ENCODE measurements at regions not wholly inside any gene's neighbourhood (a gene's known extent, or its start where the extent isn't known, plus 50 kb on each side); places are given as distances from the start of the nearest gene placed in this dataset.
"Not testable (repeated sequence)": the region's sequence is repeated elsewhere in the genome, so short reads cannot be mapped to it uniquely, and the experiment has no call there.

DNA sequence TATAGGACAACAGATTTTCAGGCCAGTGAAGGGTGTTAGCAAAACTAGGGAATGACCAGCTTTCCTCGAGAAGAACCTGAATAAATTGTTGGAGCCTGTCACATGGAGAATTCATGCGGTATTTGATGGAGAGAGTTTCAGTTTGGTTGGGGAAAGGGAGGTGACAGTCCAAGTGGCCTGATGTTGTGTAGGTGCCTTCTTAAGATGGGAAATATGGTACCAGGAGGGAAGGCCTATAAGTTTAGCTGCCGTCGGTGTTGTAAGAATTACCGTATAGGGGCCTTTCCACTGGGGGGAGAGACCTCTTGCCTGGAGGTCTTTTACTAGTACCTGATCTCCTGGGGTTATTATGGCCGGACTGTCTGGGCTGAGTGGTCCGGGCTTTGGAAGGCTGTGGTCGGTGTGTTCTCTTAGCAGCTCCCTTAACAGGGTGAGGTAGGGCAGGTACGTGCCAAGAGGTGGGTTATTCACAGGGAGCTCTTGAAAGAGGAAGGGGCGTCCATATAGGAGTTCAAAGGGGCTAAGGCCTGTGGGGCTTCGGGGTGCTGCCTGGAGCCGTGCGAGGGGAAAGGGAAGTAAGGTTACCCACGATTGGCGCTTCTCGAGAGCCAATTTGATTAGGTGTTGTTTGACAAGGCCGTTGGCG, 641.1 kb upstream of the DPP6 start:
- DNase-seq: not testable (repeated sequence)

DNA sequence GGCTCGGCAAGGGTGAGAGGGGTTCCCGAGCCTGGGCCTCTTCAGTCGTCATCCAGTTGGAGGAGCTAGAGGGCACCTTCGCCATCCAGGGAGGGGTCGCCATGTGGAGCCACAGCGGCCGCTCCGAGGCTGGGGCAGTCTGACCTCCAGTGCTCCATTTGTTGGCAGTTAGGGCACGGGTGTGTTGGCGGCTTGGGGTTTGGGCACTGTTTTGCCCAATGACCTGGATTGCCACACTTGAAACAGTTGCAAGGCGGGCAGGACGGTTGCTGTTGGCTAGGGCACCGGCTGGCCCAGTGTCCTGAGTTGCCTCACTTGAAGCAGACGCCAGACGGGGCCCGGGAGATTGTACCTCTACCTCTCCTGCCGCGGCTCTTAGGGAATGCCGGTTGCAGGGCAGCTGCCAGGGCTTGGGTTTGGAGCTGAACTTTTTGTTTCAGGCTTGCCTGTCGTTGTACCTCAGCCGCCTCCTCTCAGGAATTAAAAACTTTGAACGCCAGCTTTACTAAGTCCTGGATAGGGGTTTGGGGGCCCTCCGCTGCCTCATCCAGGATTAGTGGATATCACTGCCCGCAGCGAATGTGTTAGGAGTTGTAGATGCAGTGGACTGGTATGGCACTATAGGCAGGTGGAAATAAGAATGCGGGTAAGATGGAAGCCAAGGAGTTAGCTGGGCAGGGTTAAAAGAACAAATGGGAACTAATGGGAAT, 639.9 kb upstream of the DPP6 start:
- DNase-seq: not testable (repeated sequence)

DNA sequence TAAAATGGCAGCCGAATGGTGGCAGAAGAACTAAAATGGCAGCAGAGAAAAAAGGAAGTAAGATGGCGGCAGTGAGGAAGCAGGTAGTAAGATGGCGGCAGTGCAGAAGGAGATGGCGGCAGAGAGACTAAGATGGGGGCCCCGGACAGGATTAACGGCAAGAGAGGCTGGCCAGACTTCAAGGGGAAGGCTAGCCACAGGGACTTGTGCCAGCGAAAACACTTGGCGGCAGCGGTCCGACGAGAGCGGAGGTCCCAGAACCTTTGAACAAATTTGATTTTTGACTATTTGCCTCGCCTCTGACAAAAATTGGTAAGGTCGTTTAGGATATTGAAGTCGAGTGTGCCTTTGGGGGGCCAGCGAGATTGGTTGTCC, 639.4 kb upstream of the DPP6 start:
- not testable (repeated sequence) for DNase-seq

DNA sequence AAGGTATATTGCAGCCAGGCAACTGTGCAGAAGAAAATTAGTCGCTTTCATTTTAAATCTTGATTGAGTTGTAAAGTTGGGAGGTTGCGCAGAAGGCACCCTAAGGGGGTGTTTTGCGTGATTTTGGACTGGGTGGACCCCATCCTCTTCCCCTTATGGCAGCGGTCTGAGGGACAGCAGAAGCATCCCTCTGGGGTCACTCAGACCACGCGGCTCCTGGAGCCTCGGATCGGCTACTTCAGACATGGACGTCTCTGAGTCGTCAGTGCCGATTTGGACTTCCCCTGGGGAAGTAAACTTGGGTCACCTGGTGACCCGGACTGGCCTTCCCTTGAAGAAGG, 639.0 kb upstream of the DPP6 start:
- no peak for DNase-seq

DNA sequence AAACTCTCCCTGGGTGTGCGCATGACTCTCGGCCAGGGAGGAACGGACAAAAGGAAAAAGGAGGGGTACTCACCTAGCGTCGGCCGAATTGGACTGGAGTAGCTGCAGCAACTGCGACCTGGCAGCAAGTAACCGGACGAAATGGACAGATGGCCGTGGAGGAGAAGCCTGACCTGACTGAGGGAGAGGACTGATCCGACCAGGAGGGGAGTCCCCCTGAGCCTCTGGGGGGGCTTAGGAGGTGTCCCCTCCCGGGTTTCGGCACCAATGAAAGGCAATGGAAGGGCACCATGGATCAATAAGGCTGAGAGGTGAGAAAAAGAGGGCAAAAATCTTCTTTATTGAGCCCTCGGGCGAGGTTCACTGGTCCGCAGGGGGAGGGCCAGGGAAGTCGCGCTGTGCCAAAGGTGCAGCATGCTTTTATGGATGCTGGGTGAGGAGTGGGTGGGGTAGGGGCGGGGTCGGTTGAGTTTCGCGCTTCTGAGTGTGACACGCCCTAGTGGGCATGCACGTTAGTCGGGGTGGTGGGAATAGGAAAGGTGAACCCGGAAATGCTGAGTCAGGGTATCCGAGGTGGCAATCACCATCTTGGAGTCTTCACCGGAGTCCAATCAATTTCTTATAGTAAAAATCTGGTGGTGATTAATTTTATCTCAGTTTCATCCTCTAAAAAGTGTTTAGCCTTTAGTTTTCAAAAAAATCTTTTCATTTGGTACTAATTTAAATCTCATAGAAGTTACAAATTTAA, 638.5 kb upstream of the DPP6 start:
- DNase-seq: no peak

DNA sequence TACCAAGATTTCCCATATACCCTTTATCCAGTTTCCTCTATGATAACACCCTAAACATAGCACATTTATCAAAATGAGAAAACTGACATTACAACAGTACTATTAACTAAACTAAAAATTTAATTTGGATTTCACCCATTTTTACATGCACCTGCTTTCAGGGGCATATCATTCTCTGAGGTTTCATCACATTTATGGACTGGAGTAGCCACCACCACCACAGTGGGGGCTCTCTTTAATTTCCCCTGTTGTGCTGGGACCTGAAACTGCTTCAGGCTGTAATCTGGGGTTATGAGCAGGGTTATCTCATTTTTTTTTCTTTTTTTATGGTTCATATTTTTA, 637.9 kb upstream of the DPP6 start:
- no peak for DNase-seq

DNA sequence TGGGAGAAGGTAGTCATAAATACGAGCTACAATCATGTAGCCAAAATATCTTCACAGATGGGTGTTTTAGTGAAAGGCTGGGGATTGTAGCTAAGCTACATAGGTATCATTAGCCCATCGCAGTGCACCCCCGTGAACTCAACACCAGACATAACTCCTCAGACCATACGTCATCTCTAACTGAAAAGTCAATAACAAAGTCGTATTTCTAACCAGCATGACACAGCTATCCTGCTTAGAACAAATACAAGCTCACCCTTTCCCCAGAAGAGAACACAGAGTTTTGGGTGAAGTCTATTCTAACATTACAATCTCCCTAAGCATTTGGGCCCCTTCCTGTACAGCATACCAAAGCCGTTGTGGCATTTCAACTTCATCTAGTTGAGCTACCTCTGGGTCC, 636.6 kb upstream of the DPP6 start:
- DNase-seq: no peak

DNA sequence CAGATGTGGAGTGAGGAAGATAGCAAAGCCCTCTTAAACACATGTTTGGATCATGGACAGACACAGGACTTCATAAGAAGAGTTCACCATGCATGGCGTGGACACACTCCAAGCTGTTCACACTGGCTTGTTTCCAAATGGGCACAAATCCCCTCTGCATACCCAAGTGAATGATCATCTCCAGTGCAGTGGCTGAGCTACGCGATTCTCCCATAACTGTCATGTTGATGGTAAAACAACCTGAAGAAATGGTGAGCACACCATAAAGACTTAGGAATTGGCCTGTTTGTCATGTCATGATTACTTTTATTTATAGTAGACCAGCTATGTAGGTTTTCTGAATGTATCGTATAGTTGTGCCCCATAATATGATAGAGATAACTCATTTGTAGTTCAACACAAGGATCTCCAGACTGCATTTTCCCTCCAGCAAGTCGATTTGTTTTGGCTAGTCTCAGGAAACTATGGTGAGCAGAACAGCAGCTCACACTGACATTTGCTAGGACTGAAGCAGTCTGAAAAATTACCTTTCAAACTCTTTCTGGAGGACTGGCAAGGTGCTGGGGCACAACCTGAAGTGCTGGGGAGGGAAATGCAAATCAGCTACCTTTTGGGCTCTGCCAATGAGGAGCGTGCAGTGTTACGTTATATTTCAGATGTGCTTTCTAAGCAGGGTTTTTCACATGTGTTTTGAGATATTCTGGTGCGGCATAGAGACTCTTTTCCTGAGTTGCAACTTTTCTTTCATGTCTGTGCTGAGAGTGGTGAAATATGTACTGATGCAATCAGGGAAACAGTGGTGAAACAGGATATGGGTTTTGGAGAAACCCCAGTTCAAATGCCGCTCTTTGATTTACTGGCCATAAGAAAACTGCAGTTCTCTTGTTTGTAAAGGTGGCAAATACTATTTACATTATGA, 629.6 kb upstream of the DPP6 start:
- no peak for DNase-seq

DNA sequence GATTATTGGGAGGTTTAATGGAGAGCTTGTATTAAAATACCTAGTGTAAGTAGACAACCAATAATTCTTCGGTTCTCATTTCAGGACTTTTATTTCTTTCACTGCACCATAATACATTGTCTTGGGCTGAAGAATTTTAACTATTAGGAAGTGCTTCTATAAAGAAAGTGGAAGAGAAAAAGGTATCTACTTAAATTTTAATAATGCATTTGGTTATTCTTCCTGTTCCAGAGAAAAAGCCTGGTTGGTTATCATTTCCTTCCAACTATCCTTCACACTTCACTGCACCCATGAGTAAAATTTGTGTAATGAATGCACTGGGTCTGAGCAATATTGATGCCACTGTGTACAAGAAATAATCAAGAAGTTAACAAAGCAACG, 629.0 kb upstream of the DPP6 start:
- no peak for DNase-seq

DNA sequence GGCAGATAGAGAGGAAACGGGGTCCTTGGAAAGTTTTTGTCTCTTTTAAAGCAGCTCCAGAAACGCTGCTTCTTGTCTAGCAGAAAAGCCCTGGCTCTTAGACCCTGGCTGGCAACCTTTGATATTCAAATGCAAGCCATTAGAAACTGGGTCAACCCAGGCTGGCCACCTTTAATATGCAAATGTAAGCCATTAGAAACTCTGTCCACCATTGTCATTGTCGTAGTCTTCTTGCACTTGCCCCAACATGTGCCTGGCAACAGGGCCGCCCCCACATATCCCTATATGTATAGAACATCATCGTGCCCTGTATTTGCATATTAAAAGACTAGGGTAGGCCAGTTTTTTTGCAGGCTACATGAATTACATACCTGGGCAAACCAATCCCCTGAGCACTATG, 621.3 kb upstream of the DPP6 start:
- no peak for DNase-seq

DNA sequence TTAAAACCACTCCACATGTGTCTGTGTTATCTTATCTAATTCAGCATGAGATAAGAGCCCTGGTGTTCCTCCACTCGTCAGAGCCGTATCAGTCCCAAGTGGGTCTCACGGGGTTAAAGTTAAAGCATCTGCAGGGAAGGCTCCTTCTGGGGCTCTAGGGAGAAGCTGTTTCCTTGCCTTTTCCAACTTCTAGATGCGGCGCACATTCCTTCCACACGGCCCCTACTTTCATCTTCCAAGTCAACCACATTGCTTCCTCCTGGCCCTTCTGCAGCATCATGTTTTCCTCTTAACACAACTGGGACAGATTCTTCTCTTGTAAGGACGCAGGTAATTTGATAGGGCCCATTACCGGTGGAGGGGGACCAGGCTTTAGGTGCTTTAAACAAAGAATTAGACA, 620.1 kb upstream of the DPP6 start:
- no peak for DNase-seq

DNA sequence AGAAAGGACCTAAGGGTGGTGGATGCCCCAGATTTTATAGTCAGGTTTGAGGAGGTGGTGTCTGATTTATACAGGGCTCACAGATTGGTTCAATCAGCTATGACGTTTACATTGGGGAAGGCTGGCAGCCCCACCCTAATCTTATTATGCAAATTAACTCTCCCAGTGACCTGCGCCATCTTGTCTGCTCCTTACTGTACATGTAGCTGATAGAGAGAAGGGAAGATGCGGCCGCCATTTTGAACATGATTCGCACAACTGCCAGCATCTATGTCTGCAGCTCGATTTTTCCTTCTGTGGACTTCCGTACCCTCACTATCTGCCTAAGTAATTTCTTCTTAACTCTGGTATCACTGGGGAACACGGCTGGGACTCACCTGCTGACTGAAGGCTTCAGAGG, 619.0 kb upstream of the DPP6 start:
- DNase-seq: no peak

DNA sequence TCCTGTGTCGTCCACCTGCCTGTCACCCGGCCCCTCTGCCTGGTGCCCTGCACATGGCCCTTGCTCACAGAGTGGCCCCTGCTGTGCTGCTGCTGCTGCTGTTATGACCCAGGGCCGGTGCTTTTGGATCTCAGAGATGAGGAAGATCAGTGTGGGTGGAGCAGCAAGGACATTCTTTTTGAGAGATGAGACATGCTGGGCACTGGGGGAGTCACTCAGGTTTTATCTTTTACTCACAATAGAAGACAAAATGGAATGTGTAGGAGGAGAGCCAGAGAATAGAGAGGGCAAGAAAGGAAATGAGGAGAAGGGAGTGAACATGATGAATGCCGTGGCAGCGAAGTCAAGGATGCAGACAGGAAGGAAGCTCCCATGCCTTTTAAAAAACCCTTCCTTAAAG, 611.5 kb upstream of the DPP6 start:
- DNase-seq: no peak

DNA sequence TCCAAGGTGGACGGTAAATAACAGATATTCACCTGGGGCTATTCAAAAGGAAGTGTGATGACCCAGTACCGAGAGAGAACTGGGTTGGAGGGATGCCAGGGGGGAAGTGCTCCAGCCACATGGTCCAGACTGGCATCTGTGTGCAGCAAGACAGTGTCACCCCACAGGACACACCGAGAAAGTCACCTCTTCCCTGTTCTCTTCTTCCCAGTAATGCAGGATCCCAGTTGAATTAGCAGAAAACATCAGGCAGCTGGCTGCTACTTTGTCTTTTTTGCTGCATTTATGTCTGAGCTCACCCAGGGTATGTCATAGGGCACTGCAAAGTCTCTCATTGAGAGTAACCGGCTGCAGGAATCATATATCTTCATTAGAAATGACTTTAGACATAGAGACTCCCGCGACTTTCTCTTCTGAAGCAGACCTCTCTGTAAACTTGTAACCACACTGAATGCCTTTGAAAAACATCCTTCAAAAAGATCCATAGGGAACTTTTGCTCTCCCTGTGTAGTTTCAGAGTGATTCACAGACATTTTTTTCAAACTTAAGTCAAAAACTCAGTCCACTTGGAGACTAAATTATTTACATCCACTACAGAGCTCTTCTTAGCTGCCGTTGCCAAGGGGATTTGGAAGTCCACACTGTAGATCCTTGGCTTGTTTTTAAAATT, 609.0 kb upstream of the DPP6 start:
- DNase-seq: no peak

DNA sequence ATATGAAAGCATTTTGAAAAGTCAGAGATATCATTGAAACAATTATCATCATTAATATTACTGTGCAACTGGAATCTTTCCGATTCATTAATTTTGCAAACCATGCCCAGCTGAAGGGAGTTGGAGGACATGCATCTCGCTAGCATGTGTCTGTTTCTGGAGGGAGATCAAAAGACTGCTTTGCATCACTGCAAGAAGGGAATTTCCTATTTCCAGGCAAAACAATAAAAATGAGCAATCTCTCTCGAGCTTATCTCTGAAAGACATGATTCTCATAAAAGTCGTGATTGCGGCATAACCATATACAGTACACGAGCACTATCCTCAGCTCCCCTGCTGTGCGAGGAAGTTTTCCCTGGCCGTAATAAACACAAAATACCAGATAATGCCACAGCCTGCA, 607.6 kb upstream of the DPP6 start:
- DNase-seq: no peak

DNA sequence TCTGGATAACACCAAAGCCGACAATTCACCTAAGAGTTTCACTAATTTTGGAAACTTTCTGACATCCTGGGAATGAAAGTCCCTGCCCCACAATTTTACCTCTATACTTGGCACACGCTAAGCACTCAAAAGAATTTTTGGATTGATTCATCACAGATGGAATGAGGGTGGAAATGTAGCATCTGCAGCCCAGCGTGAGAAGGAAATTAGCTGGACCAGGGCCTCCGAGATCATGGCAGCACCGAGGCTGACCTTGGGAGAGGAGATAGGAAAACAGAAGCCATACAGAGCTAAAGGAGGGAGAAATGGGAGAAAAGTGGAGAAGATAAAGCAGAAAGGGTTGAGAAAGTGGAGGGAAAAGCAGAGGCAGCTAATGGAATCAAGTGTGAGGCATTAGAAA, 606.6 kb upstream of the DPP6 start:
- no peak for DNase-seq

DNA sequence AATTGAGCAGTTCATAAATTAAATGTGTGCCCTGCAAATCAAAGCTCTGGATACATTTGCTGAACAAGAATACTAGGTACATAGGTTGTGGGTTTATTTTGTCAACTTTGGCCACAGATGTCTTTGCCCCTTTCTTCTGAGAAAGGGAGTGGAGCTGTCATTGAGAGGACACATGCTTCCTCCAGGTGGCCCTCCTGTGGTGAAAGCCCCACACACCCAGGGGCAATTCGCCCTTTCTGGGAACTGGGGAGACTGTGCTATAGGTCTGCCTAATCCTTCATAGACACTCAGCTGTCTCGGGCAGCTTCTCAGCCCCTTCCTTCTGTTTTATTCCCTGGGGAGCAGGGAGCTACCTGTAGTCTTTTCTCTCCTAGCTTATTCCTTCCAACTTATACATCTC, 605.7 kb upstream of the DPP6 start:
- DNase-seq: no peak

DNA sequence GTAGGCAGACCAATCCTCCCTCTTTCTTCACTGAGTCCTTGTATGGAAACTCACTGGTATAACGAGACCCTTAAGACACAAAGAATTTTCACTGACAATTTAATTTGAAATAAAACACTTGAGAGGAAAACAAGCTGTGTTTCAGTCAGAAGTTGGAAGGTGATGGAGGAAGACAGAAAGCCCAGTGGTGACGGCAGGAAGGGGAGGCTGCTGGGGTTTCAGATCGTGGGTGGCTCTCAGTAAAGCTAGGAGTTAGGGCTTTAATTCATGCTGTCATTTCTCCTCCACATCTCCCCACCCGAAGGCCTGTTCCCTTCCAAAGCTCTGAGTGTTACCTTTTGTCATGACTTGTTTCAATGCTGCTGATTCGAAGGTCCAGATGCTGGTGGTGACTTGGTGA, 605.2 kb upstream of the DPP6 start:
- no peak for DNase-seq

DNA sequence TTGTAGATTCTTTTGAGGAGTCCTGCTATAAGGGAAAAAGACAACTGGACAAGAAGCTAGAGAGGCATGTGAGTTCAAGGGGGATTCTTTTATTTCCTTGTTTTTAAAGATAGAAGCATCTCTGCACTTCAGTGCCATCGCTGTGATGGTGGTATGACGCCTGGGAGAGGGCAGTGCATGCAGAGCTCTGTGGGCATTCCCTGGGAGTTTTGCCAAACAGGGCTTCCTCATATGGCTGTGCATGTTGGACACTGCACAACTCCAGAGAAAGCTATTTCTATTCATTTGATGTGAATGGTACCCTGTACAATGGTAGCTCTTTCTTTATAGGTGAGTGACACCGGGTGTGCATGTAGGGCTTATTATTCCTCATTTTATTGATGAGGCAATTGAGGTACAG, 599.5 kb upstream of the DPP6 start:
- no peak for DNase-seq

DNA sequence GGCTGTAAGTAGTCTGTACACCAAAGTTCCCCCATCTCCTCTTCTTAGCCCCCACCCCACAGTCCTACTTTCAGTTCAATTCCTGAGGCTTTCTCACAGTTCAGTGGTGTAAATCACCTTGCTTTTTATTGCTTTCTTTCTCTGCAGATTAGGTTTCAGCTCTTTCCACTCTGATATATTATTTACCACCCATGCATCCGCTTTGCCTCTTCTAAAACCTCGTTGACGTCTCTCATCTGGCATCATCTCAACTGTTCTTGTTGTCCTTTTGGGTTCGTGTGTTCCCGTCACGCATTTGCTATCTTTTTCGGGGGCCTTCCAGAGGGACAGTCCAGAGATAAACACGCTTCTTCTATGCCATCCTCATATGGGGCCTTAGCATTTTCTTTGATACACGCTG, 597.9 kb upstream of the DPP6 start:
- no peak for DNase-seq

DNA sequence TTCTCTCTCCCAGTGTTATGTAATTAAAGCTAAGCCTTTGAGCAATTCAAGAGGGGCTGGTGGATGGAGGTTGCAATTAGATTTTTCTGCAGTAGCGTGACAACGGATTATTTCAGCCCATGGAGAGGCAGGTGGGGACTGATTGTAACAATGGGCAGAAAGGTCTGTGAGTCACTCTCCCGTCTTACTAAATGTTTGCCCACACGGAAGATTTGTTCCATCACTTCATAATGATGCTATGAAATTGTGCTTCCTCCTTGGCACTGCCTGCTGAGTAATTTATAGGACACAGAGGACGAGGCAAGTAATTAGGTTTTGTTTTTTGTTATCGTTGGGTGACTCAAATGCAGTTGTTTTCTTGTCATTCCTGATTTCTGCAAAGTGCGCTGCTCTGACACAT, 594.5 kb upstream of the DPP6 start:
- DNase-seq: no peak

DNA sequence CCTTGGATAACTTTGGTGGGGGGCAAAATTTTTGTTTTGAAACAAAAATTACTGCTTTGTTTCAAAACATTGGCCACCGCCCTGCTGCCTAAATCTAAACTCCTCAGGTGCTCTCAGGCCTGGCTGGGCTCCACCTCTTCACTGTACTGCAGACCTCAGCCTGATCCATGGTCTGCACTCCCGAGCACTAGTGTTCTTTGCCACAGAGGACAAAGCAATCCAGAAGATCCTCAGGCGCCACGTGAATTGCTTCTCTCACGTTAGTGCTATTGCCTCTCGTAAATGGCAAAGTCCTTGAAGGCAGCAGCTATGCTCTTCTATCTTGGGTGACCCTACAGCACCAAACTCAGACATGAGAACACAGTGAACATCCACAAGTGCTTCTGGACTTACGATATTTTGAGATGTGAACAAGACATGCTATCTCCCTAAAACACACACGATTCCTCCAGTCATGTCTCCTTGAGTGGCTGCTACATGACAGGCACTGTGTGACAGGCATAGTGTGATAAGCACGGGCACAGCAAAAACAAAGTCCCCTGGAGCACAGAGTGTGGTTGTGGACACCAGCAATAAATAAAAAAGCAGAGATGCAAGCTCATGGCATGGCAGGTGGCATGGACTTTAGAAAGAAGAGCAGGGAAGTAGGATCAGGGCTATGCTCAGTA, 582.1 kb upstream of the DPP6 start:
- DNase-seq: no peak

DNA sequence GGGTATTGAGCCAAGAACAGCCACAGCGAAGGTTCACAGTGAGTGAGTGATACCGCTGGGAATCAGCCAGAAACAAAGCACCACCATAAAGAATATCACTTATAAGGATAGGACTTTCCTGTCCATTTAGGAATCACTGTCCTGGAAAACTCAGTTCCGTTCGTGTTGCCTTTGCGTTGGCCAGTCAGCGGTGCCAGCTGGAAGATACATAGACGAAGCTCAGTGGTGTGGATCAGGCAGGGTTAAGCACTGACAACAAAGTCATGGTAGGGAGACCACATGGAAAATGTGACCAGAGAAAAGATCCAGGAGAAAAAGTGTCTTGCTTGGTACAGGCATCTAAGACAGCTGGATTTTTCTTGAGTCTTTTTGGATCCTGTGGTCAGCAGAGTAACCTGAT, 579.7 kb upstream of the DPP6 start:
- DNase-seq: no peak

Data from stimulated activated CD8-positive, alpha-beta memory T cell treated with anti-CD3 and anti-CD28 coated beads, Interleukin-4, amount 100 ng/mL, for 48 hours (primary cell).